Memory B cell (primary cell): ENCODE measurements at regions not wholly inside any gene's neighbourhood (a gene's known extent, or its start where the extent isn't known, plus 50 kb on each side); places are given as distances from the start of the nearest gene placed in this dataset.
"Not testable (repeated sequence)": the region's sequence is repeated elsewhere in the genome, so short reads cannot be mapped to it uniquely, and the experiment has no call there.

Source experiments
- ATAC-seq: fragments of 150-1000 bp; cut with Tn5 transposase; 2 replicates; pipeline ENCODE4 v1.10.0; 2021; ENCODE audit warnings: low read depth, mild to moderate bottlenecking, moderate library complexity
- DNase-seq, 2 donors: peaks; one replicate each; pipeline ENCODE4 v3.0.0; 2022; ENCODE audit warnings: low spot score in 2 of 2
- H3K27ac Mint-ChIP-seq: one replicate; pipeline ENCODE4 v1.8.0; 2022; ENCODE audit warnings: mild to moderate bottlenecking, moderate library complexity, mixed read lengths
- H3K27me3 Mint-ChIP-seq: one replicate; pipeline ENCODE4 v1.8.0; 2022; ENCODE audit warnings: mixed read lengths
- H3K36me3 Mint-ChIP-seq: one replicate; pipeline ENCODE4 v1.8.0; 2022; ENCODE audit warnings: mild to moderate bottlenecking, mixed read lengths
- H3K4me1 Mint-ChIP-seq: one replicate; pipeline ENCODE4 v1.8.0; 2022; ENCODE audit warnings: mixed read lengths
- H3K4me3 Mint-ChIP-seq: one replicate; pipeline ENCODE4 v1.8.0; 2022; ENCODE audit warnings: mild to moderate bottlenecking, moderate library complexity, mixed read lengths
- H3K9me3 Mint-ChIP-seq: one replicate; pipeline ENCODE4 v1.8.0; 2022; ENCODE audit warnings: mixed read lengths

GRCh38 chr3:40949347-40949746, 250.0 kb upstream of the CTNNB1 start:
- not testable (repeated sequence) for H3K27me3 Mint-ChIP-seq

DNA sequence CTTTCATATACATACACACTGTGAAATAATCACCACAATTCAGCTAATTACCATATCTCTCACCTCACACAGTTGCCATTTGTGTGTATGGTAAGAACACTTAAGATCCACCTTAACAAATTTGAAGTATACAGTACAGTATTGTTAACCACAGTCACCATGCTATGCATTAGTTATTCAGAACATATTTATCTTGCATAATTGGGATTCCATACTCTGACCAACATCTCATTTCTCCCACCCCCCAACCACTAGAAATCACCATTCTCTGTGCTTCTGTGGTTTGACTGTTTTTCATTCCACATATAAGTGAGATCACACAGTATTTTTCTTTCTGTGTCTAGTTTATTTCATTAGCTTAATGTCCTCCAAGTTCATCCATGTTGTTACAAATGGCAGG, 247.7 kb upstream of the CTNNB1 start:
- Mint-ChIP-seq H3K4me3 (no peak overlapping the region), H3K27ac (no peak overlapping the region), H3K4me1 (no peaks in the 10 kb centered on the region), H3K9me3 (peaks cover 10% of the 10 kb centered on the region), H3K36me3 (peaks cover 8% of the 10 kb centered on the region), H3K27me3 (peaks cover 1% of the 10 kb centered on the region)
- no peak for DNase-seq
- no peak for ATAC-seq

More at GRCh38 chr3:40949347-40949746, 250.0 kb upstream of the CTNNB1 start:
- H3K4me1 Mint-ChIP-seq, H3K27ac Mint-ChIP-seq, ATAC-seq, H3K36me3 Mint-ChIP-seq, DNase-seq, H3K4me3 Mint-ChIP-seq: not testable (repeated sequence)
- peaks cover 12% of the 10 kb centered on the region for H3K9me3 Mint-ChIP-seq

GRCh38 chr3:40961104-40961857, 238.0 kb upstream of the CTNNB1 start:
- ATAC-seq = peak; percentile 46
- H3K27me3 Mint-ChIP-seq = no peaks in the 10 kb centered on the region
- peaks cover 5% of the 10 kb centered on the region for H3K9me3 Mint-ChIP-seq
- H3K4me1 Mint-ChIP-seq = peaks cover 10% of the 10 kb centered on the region
- DNase-seq = no peak
- H3K36me3 Mint-ChIP-seq = peaks cover 8% of the 10 kb centered on the region
- H3K4me3 Mint-ChIP-seq = peak overlapping the region; percentile 44
- H3K27ac Mint-ChIP-seq = peak overlapping the region; percentile 21

DNA sequence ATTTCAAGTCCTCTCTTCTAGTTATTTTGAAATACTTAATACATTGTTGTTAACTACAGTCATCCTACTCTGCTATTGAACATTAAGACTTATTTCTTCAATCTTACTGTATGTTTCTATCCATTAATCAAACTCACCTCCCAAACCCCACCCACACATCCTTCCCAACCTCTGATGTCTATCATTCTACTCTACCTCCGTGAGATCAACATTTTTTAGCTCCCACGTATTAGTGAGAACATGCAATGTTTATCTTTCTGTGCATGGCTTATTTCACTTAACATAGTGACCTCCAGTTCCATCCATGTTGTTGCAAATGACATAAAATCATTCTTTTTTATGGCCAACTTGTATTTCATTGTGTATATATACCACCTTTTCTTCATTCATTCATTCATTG, 236.6 kb upstream of the CTNNB1 start:
- DNase-seq = no peak
- H3K27ac Mint-ChIP-seq = no peak overlapping the region
- H3K9me3 Mint-ChIP-seq = peaks cover 7% of the 10 kb centered on the region

GRCh38 chr3:40968666-40969065, 230.6 kb upstream of the CTNNB1 start:
- no peak overlapping the region for H3K4me3 Mint-ChIP-seq
- H3K27me3 Mint-ChIP-seq = no peaks in the 10 kb centered on the region

More for the DNA sequence above, 236.6 kb upstream of the CTNNB1 start:
- ATAC-seq = no peak
- H3K4me1 Mint-ChIP-seq = peaks cover 11% of the 10 kb centered on the region
- H3K27me3 Mint-ChIP-seq = no peaks in the 10 kb centered on the region
- no peak overlapping the region for H3K4me3 Mint-ChIP-seq
- peaks cover 8% of the 10 kb centered on the region for H3K36me3 Mint-ChIP-seq

GRCh38 chr3:40969341-40969740, 230.0 kb upstream of the CTNNB1 start:
- no peak for ATAC-seq
- DNase-seq = no peak
- Mint-ChIP-seq H3K4me1 (peaks cover 40% of the 10 kb centered on the region), H3K27ac (peak overlapping the region; percentile 28), H3K9me3 (peaks cover 8% of the 10 kb centered on the region), H3K27me3 (no peaks in the 10 kb centered on the region), H3K36me3 (peaks cover 6% of the 10 kb centered on the region), H3K4me3 (no peak overlapping the region)

More at GRCh38 chr3:40968666-40969065, 230.6 kb upstream of the CTNNB1 start:
- peaks cover 8% of the 10 kb centered on the region for H3K9me3 Mint-ChIP-seq
- DNase-seq (no peak), ATAC-seq (no peak)
- H3K4me1 Mint-ChIP-seq = peaks cover 36% of the 10 kb centered on the region
- peaks cover 5% of the 10 kb centered on the region for H3K36me3 Mint-ChIP-seq
- peak overlapping the region; percentile 28 for H3K27ac Mint-ChIP-seq

DNA sequence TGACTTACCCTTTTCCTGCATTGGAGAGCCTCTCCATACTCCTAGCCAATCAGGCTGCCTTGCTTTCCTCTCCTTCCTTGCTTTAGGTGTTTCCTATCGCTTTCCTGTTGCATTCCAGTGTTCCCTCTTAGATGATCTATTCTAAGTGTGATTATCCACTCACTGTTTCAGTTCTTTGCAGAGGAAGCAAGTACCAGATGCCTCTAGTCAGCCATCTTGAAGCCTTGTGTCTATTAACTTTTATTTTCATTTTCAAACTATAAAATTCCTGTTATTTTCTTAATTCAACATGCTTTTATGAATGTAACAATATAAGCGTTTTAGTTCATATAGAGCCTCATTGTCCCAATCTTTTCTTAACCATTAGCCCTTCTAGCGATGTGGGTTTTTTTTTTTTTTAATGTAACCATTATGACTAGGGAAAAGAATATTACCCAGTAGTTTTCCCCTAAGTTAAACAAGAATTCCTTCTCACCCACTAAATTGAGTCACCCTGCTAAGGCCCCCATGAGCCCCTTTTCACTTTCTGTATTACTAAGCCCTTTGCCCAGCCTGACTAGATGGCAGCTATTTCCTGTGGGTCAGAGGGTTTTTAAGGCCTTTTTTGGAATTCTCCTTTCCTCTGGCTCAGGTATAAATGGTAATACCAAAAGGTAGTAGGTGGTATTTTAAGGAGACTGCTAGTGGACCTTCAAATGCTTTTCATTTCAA, 229.4 kb upstream of the CTNNB1 start:
- Mint-ChIP-seq H3K27me3 (no peaks in the 10 kb centered on the region), H3K4me3 (no peak overlapping the region), H3K9me3 (peaks cover 8% of the 10 kb centered on the region), H3K27ac (peak overlapping the region; percentile 64), H3K4me1 (peaks cover 40% of the 10 kb centered on the region), H3K36me3 (peaks cover 6% of the 10 kb centered on the region)
- DNase-seq (no peak), ATAC-seq (no peak)

DNA sequence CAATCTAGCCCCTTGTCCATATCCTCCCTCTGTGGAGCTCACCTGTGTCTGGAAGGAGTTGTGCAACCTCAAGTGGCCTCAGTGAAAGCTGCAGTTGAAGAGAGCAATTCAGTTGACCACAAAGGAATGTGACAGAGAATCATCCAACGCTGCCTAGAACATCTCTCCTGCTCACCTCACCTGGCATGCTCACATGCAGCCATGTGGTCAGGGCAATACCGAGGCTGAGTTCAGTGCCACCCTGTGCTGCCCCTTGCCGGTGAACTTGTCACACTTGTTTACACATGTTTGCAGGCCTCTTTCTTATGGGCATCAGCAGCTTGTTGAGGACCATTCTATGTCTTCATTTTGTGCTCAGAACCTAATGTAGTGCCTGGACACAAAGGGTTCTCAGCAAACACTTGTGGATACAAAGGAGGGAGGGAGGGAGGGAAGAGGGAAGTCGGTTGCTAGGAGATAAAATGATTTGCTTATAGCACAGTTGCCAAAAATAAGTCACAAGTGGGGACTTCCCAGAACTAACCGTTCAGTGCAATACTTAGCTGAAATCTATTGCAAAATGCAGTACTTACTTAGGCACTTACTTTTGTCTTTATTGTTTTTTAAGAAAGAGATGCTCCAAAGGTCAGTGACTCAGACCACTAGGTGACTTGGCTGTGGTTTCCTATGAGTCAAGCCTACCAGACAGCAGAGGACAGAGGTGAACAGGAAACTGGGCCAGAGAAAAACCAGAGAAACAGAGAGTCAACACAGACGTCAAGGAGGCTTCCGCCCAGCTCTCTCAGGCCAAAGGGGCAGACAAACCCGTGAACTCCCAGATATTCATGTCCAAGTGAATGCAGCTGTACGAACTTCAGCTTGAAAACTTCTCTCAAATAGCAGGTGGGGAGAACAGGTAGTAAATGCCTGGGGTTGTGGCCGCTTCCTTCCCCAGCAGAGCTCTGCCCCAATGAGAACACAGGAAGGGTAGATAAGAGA, 227.8 kb upstream of the CTNNB1 start:
- peaks cover 8% of the 10 kb centered on the region for H3K9me3 Mint-ChIP-seq
- H3K36me3 Mint-ChIP-seq = peaks cover 6% of the 10 kb centered on the region
- H3K27ac Mint-ChIP-seq = peak overlapping the region; percentile 99
- no peaks in the 10 kb centered on the region for H3K27me3 Mint-ChIP-seq
- H3K4me3 Mint-ChIP-seq = peak overlapping the region; percentile 77
- peak; percentile 41 to 52 for DNase-seq
- H3K4me1 Mint-ChIP-seq = peaks cover 43% of the 10 kb centered on the region
- ATAC-seq = peak; percentile 81

GRCh38 chr3:40972350-40972749, 227.0 kb upstream of the CTNNB1 start:
- Mint-ChIP-seq H3K36me3 (peaks cover 6% of the 10 kb centered on the region), H3K4me1 (peaks cover 43% of the 10 kb centered on the region), H3K27me3 (no peaks in the 10 kb centered on the region), H3K4me3 (peak overlapping the region; percentile 77), H3K27ac (peak overlapping the region; percentile 99), H3K9me3 (peaks cover 6% of the 10 kb centered on the region)
- no peak for DNase-seq
- ATAC-seq = no peak

DNA sequence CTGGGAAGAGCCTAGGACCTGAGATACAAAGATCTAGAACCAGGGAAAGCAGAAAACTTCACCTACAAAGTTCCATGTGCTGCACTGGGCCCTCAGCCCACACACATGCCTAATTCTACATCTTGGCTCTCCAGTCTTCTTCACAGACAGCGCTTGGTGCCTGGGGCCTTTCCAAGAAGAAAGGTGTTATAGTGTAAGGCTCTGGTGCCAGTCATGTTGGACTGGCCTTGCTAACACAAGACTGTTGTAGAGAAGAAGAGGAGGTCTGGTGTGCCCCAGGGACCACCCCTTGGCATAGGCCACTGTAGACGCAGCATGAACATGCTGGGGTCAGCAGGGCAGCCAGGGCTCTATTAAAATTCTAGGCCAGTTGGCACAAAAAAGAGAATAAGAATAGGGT, 226.2 kb upstream of the CTNNB1 start:
- Mint-ChIP-seq H3K27ac (peak overlapping the region; percentile 99), H3K36me3 (peaks cover 6% of the 10 kb centered on the region), H3K9me3 (peaks cover 2% of the 10 kb centered on the region), H3K27me3 (no peaks in the 10 kb centered on the region), H3K4me3 (no peak overlapping the region), H3K4me1 (peaks cover 39% of the 10 kb centered on the region)
- ATAC-seq (no peak), DNase-seq (no peak)

DNA sequence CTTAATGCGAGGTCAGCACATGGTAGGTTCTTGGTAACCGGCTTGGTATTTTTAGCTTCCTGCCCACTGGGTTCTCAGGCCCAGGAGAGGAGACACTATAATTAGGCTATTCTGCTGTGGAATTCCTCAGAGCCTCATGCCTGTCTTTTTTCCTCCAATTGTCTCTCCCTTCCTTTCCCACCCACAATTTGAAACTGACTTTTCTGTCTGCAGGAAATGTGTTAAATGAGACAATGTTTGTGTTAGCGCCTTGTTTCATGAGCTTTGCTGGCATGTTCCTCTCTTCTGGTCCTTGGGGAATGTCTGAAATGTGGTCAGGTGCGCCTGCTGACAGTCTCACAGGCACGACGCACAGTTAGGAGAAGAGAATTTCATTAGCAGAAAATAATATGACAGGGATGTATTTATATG, 223.6 kb upstream of the CTNNB1 start:
- DNase-seq (no peak), ATAC-seq (no peak)
- no peaks in the 10 kb centered on the region for H3K27me3 Mint-ChIP-seq

GRCh38 chr3:40976241-40976640, 223.1 kb upstream of the CTNNB1 start:
- Mint-ChIP-seq H3K27ac (no peak overlapping the region), H3K36me3 (peaks cover 3% of the 10 kb centered on the region), H3K4me3 (no peak overlapping the region), H3K27me3 (no peaks in the 10 kb centered on the region), H3K4me1 (peaks cover 29% of the 10 kb centered on the region), H3K9me3 (no peaks in the 10 kb centered on the region)
- DNase-seq (no peak), ATAC-seq (no peak)

More for the DNA sequence above, 223.6 kb upstream of the CTNNB1 start:
- H3K36me3 Mint-ChIP-seq = peaks cover 5% of the 10 kb centered on the region
- no peaks in the 10 kb centered on the region for H3K9me3 Mint-ChIP-seq
- H3K4me3 Mint-ChIP-seq = no peak overlapping the region
- H3K27ac Mint-ChIP-seq = no peak overlapping the region
- peaks cover 34% of the 10 kb centered on the region for H3K4me1 Mint-ChIP-seq

GRCh38 chr3:40978442-40978841, 220.9 kb upstream of the CTNNB1 start:
- peaks cover 16% of the 10 kb centered on the region for H3K4me1 Mint-ChIP-seq
- peaks cover 3% of the 10 kb centered on the region for H3K36me3 Mint-ChIP-seq
- H3K9me3 Mint-ChIP-seq = no peaks in the 10 kb centered on the region
- H3K27me3 Mint-ChIP-seq = no peaks in the 10 kb centered on the region
- ATAC-seq (no peak), DNase-seq (no peak)
- no peak overlapping the region for H3K4me3 Mint-ChIP-seq
- no peak overlapping the region for H3K27ac Mint-ChIP-seq
